Motor neuron (in vitro differentiated cells): ENCODE measurements at regions not wholly inside any gene's neighbourhood (a gene's known extent, or its start where the extent isn't known, plus 50 kb on each side); places are given as distances from the start of the nearest gene placed in this dataset.

Experiments used
- ATAC-seq, 8 experiments: fragments of 200-7000 bp; cut with Tn5 transposase; replicated peaks in 6 of 8; 2 replicates each; pipeline ENCODE4 v1.8.0; 2021; ENCODE audit warnings: mild to moderate bottlenecking in 8 of 8, moderate library complexity in 8 of 8
- H3K27ac ChIP-seq, 2 donors: fragments of 250-450 bp; sonication (Bioruptor Pico); 2 replicates each; pipeline ENCODE4 v1.9.0; 2021; ENCODE audit warnings: antibody characterized with exemption in 2 of 2, mild to moderate bottlenecking in 2 of 2, moderate library complexity in 1 of 2
- H3K4me1 ChIP-seq, 2 donors: fragments of 250-450 bp; sonication (Bioruptor Pico); replicated peaks in 1 of 2; 2 replicates each; pipeline ENCODE4 v1.6.1; 2021; ENCODE audit warnings: antibody characterized with exemption in 2 of 2, mild to moderate bottlenecking in 2 of 2, moderate library complexity in 1 of 2
- H3K4me3 ChIP-seq, 5 donors: fragments of 250-450 bp; sonication (Bioruptor Pico); 2 replicates each; pipeline ENCODE4 v1.9.0; 2021; ENCODE audit warnings: antibody characterized with exemption in 5 of 5, mild to moderate bottlenecking in 5 of 5, moderate library complexity in 4 of 5
- WGBS, 10 experiments: fragments of 450-650 bp; shearing (Covaris generic); methylation state at CpG; one replicate each; pipeline ENCODE4 v1.0.0; 2022; 5-methylcytosine and 5-hydroxymethylcytosine counted together
- in situ Hi-C, 9 experiments: fragments of 400-800 bp; cut with MboI; loops; one replicate each; pipeline ENCODE4 v1.15.0; 2021; ENCODE audit warnings: low sequenced_read_pairs in 9 of 9, low pct_unique_long_range_greater_than_20kb in 2 of 9; ENCODE audit not compliant: unreplicated experiment in 9 of 9

DNA sequence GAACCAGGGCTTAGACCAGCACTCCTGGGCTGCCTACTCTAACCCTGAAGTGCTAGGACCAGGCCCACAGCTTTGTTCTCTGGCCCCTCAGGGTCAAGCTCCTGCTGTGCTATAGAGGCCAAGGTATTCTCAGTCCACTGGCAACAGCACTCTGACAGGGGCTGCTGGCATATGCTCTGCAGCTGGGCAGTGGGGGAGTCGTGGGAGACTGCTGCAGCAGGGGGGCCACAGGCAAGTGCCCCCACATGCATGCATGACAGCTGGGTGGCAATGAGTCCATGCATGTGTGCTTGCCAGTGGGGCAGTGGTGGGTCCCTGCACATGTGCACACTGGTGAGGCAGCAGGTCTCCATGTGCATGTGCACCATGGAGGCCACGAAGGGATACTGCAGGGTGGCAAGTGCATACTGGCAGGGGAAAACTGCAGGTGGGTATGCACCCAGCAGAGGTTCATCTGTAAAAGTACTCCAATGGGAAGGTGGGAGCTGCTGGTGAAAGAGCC lies 364.9 kb upstream of the IRAK1BP1 start:
- 0 to 100% (median 75%) methylated on average over 1 of the region's 2 CpGs; no CpG with 5 or more reads in 5 of the 10 experiments for WGBS, 10 experiments
- Histone ChIP-seq H3K4me3 (no peak overlapping the region), H3K27ac (no peak overlapping the region), H3K4me1 (no peaks in the 10 kb centered on the region)
- in situ Hi-C loops: no loop called here
- no peak for ATAC-seq

DNA sequence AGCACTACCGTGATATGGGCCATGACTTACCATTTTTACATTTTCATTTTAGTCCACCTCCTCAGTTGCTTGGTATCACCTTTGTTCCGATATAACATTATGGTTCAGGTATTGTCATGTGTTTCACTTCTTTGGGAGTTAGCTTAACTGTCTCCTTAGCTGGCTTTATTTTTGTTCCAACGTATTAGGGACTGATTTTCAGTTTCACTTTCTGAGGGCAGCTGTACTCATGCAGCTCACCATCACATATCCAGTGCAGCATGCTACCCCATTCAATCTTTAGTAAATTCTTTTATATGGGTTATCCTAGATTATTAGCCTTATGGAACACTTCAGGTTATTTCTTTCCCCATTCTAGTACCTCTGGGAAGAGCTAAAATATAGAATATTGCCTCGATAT lies 362.2 kb upstream of the IRAK1BP1 start:
- in situ Hi-C loops: no loop called here
- 30 to 92% (median 63%) methylated on average over 1 to 4 of the region's 4 CpGs; no CpG with 5 or more reads in 2 of the 10 experiments for WGBS, 10 experiments
- H3K4me1 ChIP-seq: no peaks in the 10 kb centered on the region
- H3K4me3 ChIP-seq: no peak overlapping the region
- no peak for ATAC-seq
- no peak overlapping the region for H3K27ac ChIP-seq

DNA sequence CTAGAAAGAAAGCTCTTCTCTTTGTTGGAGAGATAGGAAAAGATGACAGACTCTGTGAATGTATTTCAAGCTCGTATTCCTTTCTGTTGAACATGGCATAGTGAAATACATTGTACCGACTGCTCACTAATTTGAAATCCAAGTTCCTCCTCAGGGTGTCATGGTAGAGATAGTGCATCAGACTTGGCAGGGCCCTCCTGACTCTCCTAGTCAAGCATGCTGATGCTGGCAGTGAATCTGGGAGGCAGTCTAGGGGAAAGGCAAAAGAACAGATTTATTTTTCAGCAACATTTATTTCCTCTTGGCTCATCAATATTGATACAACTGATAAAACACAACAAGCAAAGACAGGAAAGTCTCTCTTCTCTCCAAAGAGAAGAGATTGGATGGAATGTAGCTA lies 356.3 kb upstream of the IRAK1BP1 start:
- no peak for ATAC-seq
- Histone ChIP-seq H3K4me3 (no peak overlapping the region), H3K4me1 (no peaks in the 10 kb centered on the region), H3K27ac (no peak overlapping the region)
- WGBS, 10 experiments: 79 to 91% (median 83%) methylated on average over 1 to 2 of the region's 2 CpGs; no CpG with 5 or more reads in 3 of the 10 experiments
- in situ Hi-C loops: no loop called here

DNA sequence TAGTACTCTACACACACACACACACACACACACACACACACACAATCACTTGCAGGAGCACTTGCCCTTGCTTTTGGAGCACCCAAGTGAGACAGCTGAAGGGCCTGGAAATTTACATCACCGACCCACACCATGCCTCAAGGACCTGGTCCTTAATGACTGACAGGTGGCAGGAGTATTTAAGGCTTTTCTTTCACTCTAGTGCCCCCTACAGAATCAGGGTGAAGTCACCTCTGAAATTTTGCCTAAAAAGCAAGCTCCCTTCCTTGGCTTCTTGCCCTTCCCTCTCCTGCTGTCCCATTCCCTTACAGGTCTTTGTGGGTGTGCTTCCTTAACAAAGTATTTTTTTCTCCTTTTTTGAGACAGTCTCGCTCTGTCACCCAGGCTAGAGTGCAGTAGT lies 353.5 kb upstream of the IRAK1BP1 start:
- whole genome bisulfite sequencing, 10 experiments: 14 to 86% (median 40%) methylated on average over 1 to 2 of the region's 2 CpGs; no CpG with 5 or more reads in 5 of the 10 experiments
- Histone ChIP-seq H3K4me1 (no peaks in the 10 kb centered on the region), H3K27ac (no peak overlapping the region), H3K4me3 (no peak overlapping the region)
- in situ Hi-C loops: no loop called here
- ATAC-seq: no peak

DNA sequence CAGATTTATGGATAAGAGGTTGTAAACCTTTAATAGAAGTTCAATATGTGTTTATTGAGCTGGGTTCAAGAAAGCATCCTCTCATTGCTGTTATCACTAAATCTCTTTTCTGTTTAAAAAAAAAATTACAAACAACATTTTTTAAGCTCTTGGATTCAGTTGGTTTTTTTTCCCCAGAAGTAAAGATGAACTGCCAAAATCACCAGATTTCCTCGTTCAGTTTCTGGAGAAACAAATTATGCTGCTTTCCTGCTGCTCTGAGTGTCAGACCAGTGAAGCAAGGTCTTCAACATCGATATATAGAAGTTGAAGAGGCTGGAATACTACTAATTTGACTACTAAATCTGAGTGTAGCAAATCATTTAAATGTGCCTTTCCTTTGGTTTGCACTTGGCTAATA lies 352.1 kb upstream of the IRAK1BP1 start:
- no peaks in the 10 kb centered on the region for H3K4me1 ChIP-seq
- in situ Hi-C loops: no loop called here
- H3K4me3 ChIP-seq: no peak overlapping the region
- 0 to 93% (median 50%) methylated on average over 1 to 2 of the region's 2 CpGs; no CpG with 5 or more reads in 1 of the 10 experiments for WGBS, 10 experiments
- no peak for ATAC-seq
- H3K27ac ChIP-seq: no peak overlapping the region

DNA sequence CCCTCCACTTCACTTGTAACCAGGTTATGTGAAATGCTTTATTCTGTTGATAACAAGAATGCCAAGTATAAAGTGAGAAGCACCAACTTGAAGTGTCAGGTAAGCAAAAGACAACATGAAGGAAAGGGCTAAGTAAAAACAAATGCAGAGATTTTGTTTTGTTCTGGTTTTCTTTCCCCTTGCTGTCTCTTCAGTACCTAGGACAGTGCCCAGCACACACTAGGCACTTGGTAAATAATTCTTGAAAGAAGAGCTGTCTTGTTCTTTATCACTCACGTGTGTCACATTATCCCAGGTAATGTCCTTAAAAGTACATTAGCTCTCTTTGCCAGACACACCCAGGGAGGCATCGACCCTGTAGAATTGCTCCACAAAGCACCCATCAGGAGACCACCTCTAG lies 350.0 kb upstream of the IRAK1BP1 start:
- H3K27ac ChIP-seq: no peak overlapping the region
- in situ Hi-C loops: no loop called here
- H3K4me1 ChIP-seq: no peaks in the 10 kb centered on the region
- 0 to 63% (median 33%) methylated on average over 1 to 2 of the region's 2 CpGs; no CpG with 5 or more reads in 2 of the 10 experiments for WGBS, 10 experiments
- H3K4me3 ChIP-seq: no peak overlapping the region
- no peak for ATAC-seq

DNA sequence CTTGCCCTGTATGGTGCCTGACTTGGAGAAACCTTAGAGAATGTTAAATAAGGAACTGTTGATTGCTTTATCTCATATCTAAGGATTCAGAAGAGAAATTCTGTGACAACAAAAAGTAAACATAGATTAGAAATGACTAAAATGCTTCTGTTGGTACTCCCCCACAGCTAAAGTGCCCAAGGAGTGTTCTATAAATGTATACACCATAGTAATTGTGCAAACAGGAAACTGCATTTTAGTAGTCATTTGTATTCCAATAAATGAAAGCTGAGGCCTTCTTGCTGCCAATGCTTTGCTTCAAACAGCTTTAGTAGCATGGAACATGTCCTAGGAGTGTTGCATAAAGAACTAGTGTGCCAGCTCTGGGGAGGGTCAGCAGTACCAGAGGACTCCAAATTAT lies 343.7 kb upstream of the IRAK1BP1 start:
- in situ Hi-C loops: no loop called here
- H3K4me3 ChIP-seq: no peak overlapping the region
- no peak for ATAC-seq
- no peaks in the 10 kb centered on the region for H3K4me1 ChIP-seq
- no peak overlapping the region for H3K27ac ChIP-seq

DNA sequence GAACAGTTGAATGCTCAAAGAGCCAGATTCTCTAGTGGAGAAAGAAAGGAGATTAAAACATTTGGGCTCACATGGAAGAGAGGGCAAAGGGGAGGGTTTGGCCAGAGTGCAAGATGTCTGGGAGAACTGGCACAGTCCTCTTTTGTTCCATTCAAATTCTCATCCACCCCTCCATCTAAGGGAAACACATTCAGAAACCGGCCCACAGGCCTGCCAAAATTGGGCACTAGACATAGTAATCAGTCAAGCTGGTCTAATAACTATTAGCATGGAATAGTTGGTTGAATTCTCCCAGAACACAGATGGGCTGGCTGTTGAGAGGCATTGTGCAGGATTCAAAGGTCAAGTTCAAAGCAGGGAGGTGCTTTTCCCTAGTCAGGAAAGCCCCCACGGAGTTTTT lies 341.4 kb upstream of the IRAK1BP1 start:
- ATAC-seq: no peak
- no peak overlapping the region for H3K27ac ChIP-seq

DNA sequence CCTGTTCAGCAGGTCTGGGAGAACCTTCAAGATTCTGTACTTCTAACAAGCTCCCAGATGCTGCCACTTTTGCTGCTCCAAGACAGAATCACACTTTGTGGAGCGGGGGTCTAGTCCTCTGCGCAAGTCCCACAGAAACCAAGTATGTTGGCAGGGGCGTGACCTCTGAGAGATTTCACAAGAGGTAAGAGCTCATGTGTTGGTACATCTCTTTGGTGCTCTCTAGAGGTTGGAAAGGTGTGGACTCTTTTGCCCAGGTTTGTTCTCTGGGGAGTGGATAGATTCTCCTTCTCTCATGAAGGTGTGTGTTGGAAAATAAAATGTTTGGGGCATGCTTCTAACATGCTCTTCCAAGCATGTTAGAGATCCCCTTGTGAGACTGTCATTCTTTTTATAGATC lies 340.9 kb upstream of the IRAK1BP1 start:
- 43 to 100% (median 83%) methylated on average over 1 to 2 of the region's 3 CpGs; no CpG with 5 or more reads in 3 of the 10 experiments for WGBS, 10 experiments
- no peak overlapping the region for H3K4me3 ChIP-seq
- no peak overlapping the region for H3K27ac ChIP-seq
- no peaks in the 10 kb centered on the region for H3K4me1 ChIP-seq
- in situ Hi-C loops: no loop called here
- no peak for ATAC-seq

More for the DNA sequence above, 341.4 kb upstream of the IRAK1BP1 start:
- 17 to 80% (median 33%) methylated on average over 1 to 2 of the region's 2 CpGs; no CpG with 5 or more reads in 5 of the 10 experiments for WGBS, 10 experiments
- Histone ChIP-seq H3K4me3 (no peak overlapping the region), H3K4me1 (no peaks in the 10 kb centered on the region)
- in situ Hi-C loops: no loop called here

DNA sequence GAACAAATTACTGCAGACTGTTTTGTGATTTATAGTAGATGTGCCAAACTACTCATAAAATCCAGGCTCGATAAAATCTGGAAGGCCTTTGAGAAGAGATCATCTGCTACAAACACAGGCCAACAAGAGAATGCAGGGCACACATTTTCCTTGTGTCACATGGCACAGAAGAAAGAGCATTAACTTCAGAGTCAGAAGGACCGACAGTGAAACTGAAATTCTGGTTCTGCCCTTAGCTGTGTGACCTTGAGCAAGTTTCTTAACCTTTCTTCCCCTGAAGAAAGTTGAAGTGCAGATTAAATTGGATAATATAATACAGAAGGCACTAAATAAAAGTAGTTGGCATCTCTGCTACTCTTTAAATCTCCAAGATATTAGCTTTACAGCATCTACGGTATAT lies 338.4 kb upstream of the IRAK1BP1 start:
- WGBS, 10 experiments: 20 to 96% (median 73%) methylated on average over 1 to 3 of the region's 3 CpGs
- in situ Hi-C loops: no loop called here
- Histone ChIP-seq H3K4me3 (no peak overlapping the region), H3K4me1 (no peaks in the 10 kb centered on the region), H3K27ac (no peak overlapping the region)
- ATAC-seq: no peak

DNA sequence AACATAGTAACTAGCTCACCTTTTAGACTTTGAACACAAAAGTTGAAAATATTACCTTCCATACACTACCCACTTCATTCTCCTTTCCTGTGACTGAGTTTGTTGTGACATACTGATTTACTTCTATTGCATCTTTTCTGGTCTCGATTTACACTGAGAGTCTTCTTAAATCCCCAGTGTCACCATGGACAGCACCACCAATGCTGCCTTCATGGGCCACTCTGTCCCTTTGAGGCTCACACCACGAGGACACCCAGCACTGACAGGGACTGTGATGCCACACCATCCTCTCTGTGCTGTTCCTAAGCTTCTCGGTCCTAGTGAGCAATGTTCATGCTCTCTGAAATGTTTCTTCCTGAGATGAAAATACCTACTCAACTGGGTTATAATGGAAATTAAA lies 337.1 kb upstream of the IRAK1BP1 start:
- 14 to 80% (median 70%) methylated on average over 1 to 2 of the region's 3 CpGs; no CpG with 5 or more reads in 1 of the 10 experiments for WGBS, 10 experiments
- H3K27ac ChIP-seq: no peak overlapping the region
- H3K4me1 ChIP-seq: no peaks in the 10 kb centered on the region
- no peak for ATAC-seq
- no peak overlapping the region for H3K4me3 ChIP-seq
- in situ Hi-C loops: no loop called here

DNA sequence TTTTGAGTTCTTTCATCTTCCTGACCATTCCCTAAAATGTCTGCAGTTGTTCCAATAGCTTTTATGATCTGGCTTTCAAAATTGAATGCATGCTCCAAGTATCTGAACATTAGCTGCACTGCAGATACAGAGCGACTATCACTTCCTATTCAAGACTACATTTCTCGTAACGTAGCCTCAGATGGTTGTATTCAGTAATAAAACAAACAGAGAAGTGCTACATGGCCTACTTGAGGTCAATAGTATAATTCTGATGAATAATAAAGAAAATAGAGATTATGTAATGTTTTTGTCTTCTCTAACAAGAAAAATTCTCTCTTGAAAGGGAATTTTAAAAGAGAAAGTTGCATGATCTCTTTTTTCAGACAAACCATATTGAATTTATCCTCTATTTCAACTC lies 333.9 kb upstream of the IRAK1BP1 start:
- no peak overlapping the region for H3K4me3 ChIP-seq
- H3K27ac ChIP-seq: no peak overlapping the region
- 33 to 100% (median 89%) methylated on average over 1 to 3 of the region's 3 CpGs; no CpG with 5 or more reads in 2 of the 10 experiments for WGBS, 10 experiments
- in situ Hi-C loops: no loop called here
- ATAC-seq: no peak
- no peaks in the 10 kb centered on the region for H3K4me1 ChIP-seq

DNA sequence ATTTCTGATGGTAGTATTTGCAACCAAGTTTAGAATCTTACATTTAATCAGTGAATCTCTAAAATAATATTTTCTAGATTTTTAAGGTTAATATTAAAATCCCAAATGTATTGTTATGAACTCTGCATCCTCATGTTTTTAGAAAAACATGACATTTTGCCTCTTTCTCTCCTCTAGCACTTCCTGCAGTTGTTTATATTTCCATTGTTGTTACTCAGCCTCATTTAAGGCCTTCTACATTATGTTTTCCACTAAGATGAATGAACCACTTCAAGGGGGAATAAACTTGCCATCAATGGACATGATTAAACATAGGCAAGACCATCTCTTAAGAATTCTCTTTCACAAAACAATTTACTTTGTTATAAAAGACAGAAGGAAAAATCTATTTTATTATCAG lies 333.5 kb upstream of the IRAK1BP1 start:
- no peak overlapping the region for H3K27ac ChIP-seq
- no peaks in the 10 kb centered on the region for H3K4me1 ChIP-seq
- ATAC-seq: no peak
- in situ Hi-C loops: no loop called here
- no peak overlapping the region for H3K4me3 ChIP-seq

DNA sequence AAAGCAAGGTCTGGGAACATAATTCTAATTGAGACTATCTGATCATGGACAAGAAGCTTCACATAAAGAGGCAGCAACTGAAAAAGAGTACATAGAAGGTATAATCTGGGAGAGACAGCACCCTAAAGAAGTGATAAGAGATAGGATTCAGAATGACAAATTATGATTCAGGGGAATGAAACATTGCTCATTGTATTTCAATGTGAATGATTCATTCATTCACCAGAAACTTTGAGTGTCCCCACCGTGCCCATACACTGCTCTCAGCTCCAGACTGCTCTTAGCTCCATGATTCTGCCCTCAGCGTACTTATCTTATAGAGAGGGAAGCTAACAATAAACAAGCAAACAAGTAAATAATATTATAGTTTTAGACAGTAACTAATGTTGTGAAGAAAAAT lies 329.3 kb upstream of the IRAK1BP1 start:
- in situ Hi-C loops: no loop called here
- 20 to 100% (median 88%) methylated on average over 1 to 2 of the region's 2 CpGs; no CpG with 5 or more reads in 1 of the 10 experiments for WGBS, 10 experiments
- Histone ChIP-seq H3K27ac (no peak overlapping the region), H3K4me3 (no peak overlapping the region), H3K4me1 (no peaks in the 10 kb centered on the region)
- ATAC-seq: no peak
